ENCODE measurements at regions not wholly inside any gene's neighbourhood (a gene's known extent, or its start where the extent isn't known, plus 50 kb on each side); places are given as distances from the start of the nearest gene placed in this dataset.

- TF ChIP-seq CTCF (IDR thresholded peaks at IDR 0.05), result no peak
- TF ChIP-seq EZH2phosphoT487 (IDR thresholded peaks at IDR 0.05), result no peak
These were observed 683.4 kb downstream of the SLC16A7 start for GRCh38 chr12:60279221-60279620.
